Prostate gland (tissue), 2 donors: ENCODE measurements at regions not wholly inside any gene's neighbourhood (a gene's known extent, or its start where the extent isn't known, plus 50 kb on each side); places are given as distances from the start of the nearest gene placed in this dataset.

Experiments used
- CTCF ChIP-seq, 4 experiments: fragments of 200-600 bp in 2 of 4; fragments of 450-650 bp in 2 of 4; sonication (generic) in 2 of 4; IDR thresholded peaks; 1 replicate in 3 of 4; 2 replicates in 1 of 4; pipeline ENCODE4 v1.5.1; 2016 to 2019; ENCODE audit warnings: antibody characterized with exemption in 4 of 4, mild to moderate bottlenecking in 2 of 4, moderate library complexity in 2 of 4
- POLR2A ChIP-seq: fragments of 450-650 bp; IDR thresholded peaks from one replicate; pipeline ENCODE4 v1.6.1; 2016; ENCODE audit warnings: antibody characterized with exemption, mild to moderate bottlenecking
- POLR2AphosphoS5 ChIP-seq: sonication (generic); formaldehyde crosslinking; IDR thresholded peaks from one replicate; pipeline ENCODE4 v1.6.1; 2017; ENCODE audit warnings: antibody characterized with exemption

GRCh38 chr12:114765960-114766691 is 82.2 kb upstream of the TBX3 start:
- TF ChIP-seq CTCF (IDR thresholded peaks at IDR 0.05) (no peak), POLR2A (no peak), POLR2AphosphoS5 (no peak)
